ENCODE measurements at regions not wholly inside any gene's neighbourhood (a gene's known extent, or its start where the extent isn't known, plus 50 kb on each side); places are given as distances from the start of the nearest gene placed in this dataset.

DNA sequence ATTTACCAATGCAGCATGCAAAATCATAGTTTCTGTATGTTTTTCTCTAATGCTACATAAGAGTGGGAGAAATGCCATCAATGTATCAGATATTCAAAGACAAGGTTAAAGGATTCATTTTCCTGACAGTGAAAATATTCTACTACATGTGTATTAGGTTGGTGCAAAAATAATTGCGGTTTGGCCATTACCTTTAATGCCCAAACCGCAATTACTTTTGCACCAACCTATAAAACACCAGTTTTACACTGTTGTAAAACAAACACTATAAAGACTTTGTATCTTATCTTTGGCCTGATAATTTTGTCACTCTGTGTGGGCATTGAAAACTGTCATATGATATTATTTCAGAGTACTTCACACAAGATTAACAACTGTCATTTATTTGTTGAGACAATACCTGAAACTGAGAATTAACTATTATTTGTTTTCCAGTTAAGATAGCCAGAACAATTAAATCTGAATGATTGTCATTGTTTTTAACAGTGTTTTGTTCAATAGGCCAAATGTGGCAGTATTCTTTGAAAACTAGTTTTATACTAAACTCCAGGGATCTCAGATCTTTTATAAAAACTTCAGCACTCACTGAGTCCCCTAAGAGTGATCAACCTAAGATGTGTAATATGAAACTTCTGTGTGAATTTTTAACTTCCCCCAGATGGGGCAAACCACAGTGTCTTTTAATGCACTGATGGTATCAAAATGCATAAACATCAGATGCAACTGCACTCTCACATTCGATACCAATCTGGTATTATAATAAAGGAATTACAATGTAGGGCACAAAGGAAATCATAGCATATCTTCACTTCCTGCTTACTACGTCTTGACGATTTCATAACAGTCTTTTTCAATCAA is 53.8 kb upstream of the FBN2 start:
- no peak overlapping the region for H3K4me3 ChIP-seq (ENCODE audit: low read depth, low read length)
- no peak for DNase-seq (ENCODE audit: low read depth)
- TF ChIP-seq, protein P1, sequence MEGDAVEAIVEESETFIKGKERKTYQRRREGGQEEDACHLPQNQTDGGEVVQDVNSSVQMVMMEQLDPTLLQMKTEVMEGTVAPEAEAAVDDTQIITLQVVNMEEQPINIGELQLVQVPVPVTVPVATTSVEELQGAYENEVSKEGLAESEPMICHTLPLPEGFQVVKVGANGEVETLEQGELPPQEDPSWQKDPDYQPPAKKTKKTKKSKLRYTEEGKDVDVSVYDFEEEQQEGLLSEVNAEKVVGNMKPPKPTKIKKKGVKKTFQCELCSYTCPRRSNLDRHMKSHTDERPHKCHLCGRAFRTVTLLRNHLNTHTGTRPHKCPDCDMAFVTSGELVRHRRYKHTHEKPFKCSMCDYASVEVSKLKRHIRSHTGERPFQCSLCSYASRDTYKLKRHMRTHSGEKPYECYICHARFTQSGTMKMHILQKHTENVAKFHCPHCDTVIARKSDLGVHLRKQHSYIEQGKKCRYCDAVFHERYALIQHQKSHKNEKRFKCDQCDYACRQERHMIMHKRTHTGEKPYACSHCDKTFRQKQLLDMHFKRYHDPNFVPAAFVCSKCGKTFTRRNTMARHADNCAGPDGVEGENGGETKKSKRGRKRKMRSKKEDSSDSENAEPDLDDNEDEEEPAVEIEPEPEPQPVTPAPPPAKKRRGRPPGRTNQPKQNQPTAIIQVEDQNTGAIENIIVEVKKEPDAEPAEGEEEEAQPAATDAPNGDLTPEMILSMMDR (IDR thresholded peaks at IDR 0.05; ENCODE audit: insufficient read depth, low read depth, low read length), result no peak

DNA sequence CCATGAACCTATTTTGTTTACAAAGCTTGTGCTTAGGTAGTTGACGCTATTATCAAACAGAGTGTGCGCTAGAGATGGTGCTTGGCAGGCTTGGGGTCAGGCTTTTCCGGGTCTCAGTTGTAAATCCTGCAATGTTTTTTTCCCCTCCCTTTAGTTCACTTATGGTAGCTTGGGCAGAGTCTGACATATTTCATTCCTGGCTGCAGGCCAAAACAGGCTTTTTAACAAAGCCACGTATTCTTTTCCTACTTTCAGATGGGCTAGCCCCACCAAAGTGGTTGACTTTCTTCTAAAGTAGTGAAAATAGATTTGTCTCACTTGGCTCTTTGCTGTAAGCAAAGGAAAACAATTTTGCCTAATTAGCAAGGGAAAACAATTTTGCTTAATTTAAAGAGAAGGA is 58.0 kb upstream of the FBN2 start:
- DNase-seq (ENCODE audit: low read depth), result no peak
- TF ChIP-seq, protein P1 (IDR thresholded peaks at IDR 0.05; ENCODE audit: insufficient read depth, low read depth, low read length), result no peak
- no peak overlapping the region for H3K4me3 ChIP-seq (ENCODE audit: low read depth, low read length)

DNA sequence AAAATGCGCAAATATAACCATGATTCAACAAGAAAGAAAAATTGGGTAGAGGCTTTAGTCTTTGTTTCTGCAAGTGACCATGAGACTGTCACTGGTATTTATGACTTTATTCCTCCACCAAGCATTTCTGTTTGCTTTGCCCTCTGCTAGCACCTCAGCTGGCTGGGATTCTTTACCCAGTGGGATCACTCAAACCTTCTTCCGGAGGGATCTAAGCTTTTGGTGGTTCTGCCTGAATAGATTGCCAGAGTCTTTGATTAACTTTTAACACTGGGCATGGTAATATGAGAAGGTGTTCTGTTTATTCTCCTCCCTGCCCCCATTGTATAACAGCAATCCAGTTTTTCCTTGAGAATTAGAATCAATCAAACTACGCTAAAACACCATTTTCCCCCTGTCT is 59.1 kb upstream of the FBN2 start:
- no peak for DNase-seq (ENCODE audit: low read depth)

DNA sequence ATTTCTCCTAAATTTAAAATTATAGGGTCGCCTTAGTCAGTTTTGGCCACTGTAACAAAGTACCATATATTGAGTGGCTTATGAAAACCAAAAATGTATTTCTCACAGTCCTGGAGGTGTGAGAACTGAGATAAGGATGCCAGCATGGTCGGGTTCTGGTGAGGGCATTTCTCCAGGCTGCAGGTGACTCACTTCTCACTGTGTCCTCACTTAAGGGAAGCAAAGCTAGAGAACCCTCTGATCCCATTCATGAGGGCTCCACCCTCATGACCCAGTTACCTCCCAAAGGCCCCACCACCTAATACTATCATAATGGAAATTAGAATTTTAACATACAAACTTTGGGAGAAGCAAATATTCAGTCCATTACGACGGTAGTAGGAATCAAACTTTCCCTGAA is 75.1 kb upstream of the FBN2 start:
- no peak overlapping the region for H3K4me3 ChIP-seq (ENCODE audit: low read depth, low read length)
- DNase-seq (ENCODE audit: low read depth), result no peak
- TF ChIP-seq, protein P1 (IDR thresholded peaks at IDR 0.05; ENCODE audit: insufficient read depth, low read depth, low read length), result no peak

More for the DNA sequence above, 59.1 kb upstream of the FBN2 start:
- TF ChIP-seq, protein P1 (IDR thresholded peaks at IDR 0.05; ENCODE audit: insufficient read depth, low read depth, low read length), result no peak
- H3K4me3 ChIP-seq (ENCODE audit: low read depth, low read length), result no peak overlapping the region

DNA sequence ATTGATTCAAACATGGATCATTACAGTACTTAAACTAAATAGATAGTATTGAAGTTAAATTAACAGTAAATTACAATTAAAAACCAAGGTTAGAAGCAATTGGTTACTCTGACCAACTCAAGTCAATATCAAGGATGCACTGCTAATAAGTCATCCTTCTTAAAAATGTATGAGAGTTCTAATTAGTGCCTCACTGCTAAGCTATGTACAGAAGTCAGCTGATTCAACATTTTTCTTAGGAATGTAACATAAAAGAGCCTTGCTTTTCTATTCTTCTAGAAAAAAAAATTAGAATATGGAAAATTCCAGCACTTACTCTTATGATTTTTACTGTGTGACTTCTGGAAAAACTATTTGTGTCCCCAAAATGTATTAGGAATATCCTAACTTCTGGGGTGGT is 75.7 kb upstream of the FBN2 start:
- H3K4me3 ChIP-seq (ENCODE audit: low read depth, low read length), result no peak overlapping the region
- DNase-seq (ENCODE audit: low read depth), result no peak
- TF ChIP-seq, protein P1 (IDR thresholded peaks at IDR 0.05; ENCODE audit: insufficient read depth, low read depth, low read length), result no peak

DNA sequence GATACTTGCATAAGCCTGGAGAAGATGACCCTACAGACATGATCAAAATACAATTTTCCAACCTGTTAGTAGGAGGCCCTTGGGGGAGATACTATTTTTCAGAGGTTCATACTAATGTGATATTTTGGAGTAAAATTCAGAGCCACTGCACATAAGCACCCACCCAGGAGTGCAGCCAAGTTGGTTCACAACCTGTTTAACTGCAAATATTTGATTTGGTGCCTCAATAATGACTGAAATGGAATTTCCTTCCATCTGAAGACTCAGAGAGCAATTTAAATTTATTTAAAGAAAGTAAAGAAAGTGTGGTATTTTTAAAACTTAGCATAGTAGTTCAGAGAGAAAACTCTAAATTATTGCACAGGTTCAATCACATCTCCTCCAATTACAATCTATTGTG is 77.5 kb upstream of the FBN2 start:
- H3K4me3 ChIP-seq (ENCODE audit: low read depth, low read length), result no peak overlapping the region
- no peak for DNase-seq (ENCODE audit: low read depth)
- TF ChIP-seq, protein P1 (IDR thresholded peaks at IDR 0.05; ENCODE audit: insufficient read depth, low read depth, low read length), result no peak
